ENCODE measurements at regions not wholly inside any gene's neighbourhood (a gene's known extent, or its start where the extent isn't known, plus 50 kb on each side); places are given as distances from the start of the nearest gene placed in this dataset.

DNA sequence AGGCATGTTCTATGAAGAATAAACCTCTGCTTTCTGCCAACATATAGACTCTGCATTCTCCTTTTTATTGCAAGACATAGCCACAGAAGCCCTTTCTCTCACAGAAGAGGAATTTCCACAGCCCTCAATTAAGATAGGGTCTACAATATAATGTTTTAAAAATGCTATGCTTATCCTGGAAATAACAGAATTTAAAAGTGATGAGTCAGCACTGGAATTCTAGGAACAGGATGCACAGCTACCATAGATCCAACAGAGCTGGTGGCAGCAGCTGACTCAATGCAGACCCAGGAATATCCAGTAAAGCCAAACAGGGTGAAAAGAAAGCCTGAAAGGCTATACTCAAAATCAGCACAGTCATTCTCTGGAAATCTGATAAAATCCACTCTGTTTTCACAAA, 866.9 kb downstream of the TRIB2 start:
- TF ChIP-seq POLR2A (IDR thresholded peaks at IDR 0.05; ENCODE audit: low read depth, low read length) (no peak), POLR2AphosphoS5 (IDR thresholded peaks at IDR 0.05; ENCODE audit: low read depth, low read length) (no peak), TAF1 (IDR thresholded peaks at IDR 0.05; ENCODE audit: low read depth, low read length) (no peak)
